OCI-LY1 (cell line): ENCODE measurements at regions not wholly inside any gene's neighbourhood (a gene's known extent, or its start where the extent isn't known, plus 50 kb on each side); places are given as distances from the start of the nearest gene placed in this dataset.

ENCODE experiments used
- H2AFZ ChIP-seq: fragments of 200-600 bp; sonication (generic), shearing (Covaris generic); 2 replicates; pipeline ENCODE4 v1.6.0; 2014; ENCODE audit warnings: antibody characterized with exemption, mild to moderate bottlenecking, low read length
- H3F3A ChIP-seq: fragments of 200-600 bp; sonication (generic), shearing (Covaris generic); 2 replicates; pipeline ENCODE4 v1.6.0; 2014; ENCODE audit warnings: mild to moderate bottlenecking, antibody characterized with exemption, low read length, moderate library complexity; ENCODE audit not compliant: insufficient read depth
- H3K27ac ChIP-seq: fragments of 200-600 bp; sonication (generic); 2 replicates; pipeline ENCODE4 v1.5.1; 2014; ENCODE audit warnings: low read length, mixed run types, mild to moderate bottlenecking, low read depth; ENCODE audit not compliant: poor library complexity, severe bottlenecking
- H3K27me3 ChIP-seq: fragments of 200-600 bp; sonication (generic); 2 replicates; pipeline ENCODE4 v1.6.0; 2014; ENCODE audit warnings: antibody characterized with exemption, mild to moderate bottlenecking, low read length, moderate library complexity; ENCODE audit not compliant: insufficient read depth
- H3K36me3 ChIP-seq: fragments of 200-600 bp; sonication (generic); 2 replicates; pipeline ENCODE4 v1.6.1; 2014; ENCODE audit warnings: mild to moderate bottlenecking, antibody characterized with exemption, low read length, moderate library complexity, mixed read lengths; ENCODE audit not compliant: insufficient read depth
- H3K4me1 ChIP-seq: fragments of 200-600 bp; sonication (generic); 2 replicates; pipeline ENCODE4 v1.5.1; 2014; ENCODE audit warnings: mild to moderate bottlenecking, low read length, moderate library complexity; ENCODE audit not compliant: insufficient read depth, severe bottlenecking
- H3K4me2 ChIP-seq: fragments of 200-600 bp; sonication (generic), shearing (Covaris generic); 2 replicates; pipeline ENCODE4 v1.6.1; 2014; ENCODE audit warnings: low read length
- H3K4me3 ChIP-seq: fragments of 200-600 bp; sonication (generic); 2 replicates; pipeline ENCODE4 v1.5.1; 2014; ENCODE audit warnings: low read length, low read depth, mild to moderate bottlenecking, mixed read lengths; ENCODE audit not compliant: poor library complexity, severe bottlenecking
- H3K79me2 ChIP-seq: fragments of 200-600 bp; shearing (Covaris generic); 2 replicates; pipeline ENCODE4 v1.6.1; 2016; ENCODE audit warnings: mixed run types, low read length, mixed read lengths; ENCODE audit not compliant: insufficient read depth
- H3K9ac ChIP-seq: fragments of 200-600 bp; sonication (generic), shearing (Covaris generic); 2 replicates; pipeline ENCODE4 v1.6.1; 2014; ENCODE audit warnings: mild to moderate bottlenecking, low read length, mixed read lengths
- H3K9me2 ChIP-seq: fragments of 200-600 bp; sonication (generic), shearing (Covaris generic); 2 replicates; pipeline ENCODE4 v1.6.1; 2014; ENCODE audit warnings: low read depth, mild to moderate bottlenecking, low read length, mixed read lengths
- H3K9me3 ChIP-seq: fragments of 200-600 bp; shearing (Covaris generic); 2 replicates; pipeline ENCODE4 v1.6.1; 2014; ENCODE audit warnings: low read length, mixed read lengths
- H4K20me1 ChIP-seq: fragments of 200-600 bp; sonication (generic), shearing (Covaris generic); 2 replicates; pipeline ENCODE4 v1.6.0; 2016; ENCODE audit warnings: mild to moderate bottlenecking, low read length; ENCODE audit not compliant: insufficient read depth
- EZH2 ChIP-seq: fragments of 200-600 bp; sonication (generic), shearing (Covaris generic); IDR thresholded peaks from 2 replicates; pipeline ENCODE4 v1.8.0; 2017; ENCODE audit warnings: borderline replicate concordance, mixed run types, mild to moderate bottlenecking, antibody characterized with exemption, low read length, moderate library complexity, mixed read lengths
- TF ChIP-seq, protein P1 (sequence below): fragments of 200-600 bp; sonication (generic), shearing (Covaris generic); IDR thresholded peaks from 2 replicates; pipeline ENCODE4 v1.5.1; 2017; ENCODE audit warnings: mild to moderate bottlenecking, antibody characterized with exemption, low read length, moderate library complexity, mixed read lengths

DNA sequence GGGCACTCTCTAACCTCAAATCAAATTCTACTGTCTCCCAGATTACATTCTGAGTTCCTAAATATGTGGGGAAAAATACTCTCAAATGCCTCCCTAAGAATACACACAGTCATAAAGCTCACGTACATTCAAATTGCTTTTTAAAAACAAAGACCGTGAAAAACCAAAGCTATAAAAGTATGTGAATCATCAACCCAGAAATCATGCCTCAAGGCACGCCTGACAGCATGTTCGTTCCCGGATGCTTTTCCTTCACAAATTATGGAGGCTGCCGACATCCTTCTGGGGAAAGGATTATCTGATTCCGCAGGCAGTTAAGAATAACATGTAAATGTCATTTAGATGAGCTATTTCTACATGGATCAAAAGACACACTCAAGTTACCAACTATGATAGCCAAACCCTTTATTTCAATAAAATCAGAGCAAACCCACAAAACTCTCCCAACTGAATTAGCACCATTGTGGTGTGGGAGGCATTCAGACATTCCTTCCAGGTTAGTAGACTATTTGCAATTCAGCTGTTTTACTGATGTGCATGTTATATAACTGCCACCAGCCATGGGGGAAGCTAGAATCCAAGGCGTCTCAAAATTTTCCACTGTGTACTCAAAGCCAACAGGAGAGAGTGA is 398.2 kb upstream of the TRIB2 start:
- no peak overlapping the region for H3K4me3 ChIP-seq

DNA sequence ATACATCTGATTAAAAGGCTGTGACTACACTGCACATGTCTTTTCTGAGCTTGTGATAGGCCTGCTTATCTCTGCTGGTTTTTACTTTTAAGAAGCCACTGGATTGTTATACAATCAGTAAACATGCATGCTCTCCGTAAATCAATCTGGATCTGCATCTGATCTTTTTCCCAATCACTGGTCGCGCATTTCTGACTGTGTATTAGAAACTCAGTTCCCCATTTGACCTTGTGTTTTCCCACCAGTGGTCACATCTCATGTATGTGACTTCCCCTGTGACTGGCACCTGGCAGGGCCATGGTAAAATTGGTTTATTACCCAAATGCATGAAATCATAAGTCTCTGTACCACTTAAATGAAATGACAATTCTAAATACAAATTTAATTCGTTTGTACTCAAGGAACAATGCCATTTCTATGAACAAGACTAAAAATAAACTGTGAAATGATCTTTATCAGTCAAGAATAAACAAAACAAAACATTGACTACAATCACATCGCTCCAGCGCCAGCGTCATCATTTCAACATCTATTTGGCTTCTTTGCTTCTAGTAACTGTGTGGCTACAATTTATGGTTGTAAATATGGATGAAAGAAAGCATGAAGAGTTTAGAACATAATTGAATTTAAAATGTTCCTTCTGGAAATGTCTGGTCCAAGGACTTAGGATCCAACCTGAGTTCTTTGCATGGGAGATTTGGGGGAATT is 396.6 kb upstream of the TRIB2 start:
- TF ChIP-seq, protein P1, sequence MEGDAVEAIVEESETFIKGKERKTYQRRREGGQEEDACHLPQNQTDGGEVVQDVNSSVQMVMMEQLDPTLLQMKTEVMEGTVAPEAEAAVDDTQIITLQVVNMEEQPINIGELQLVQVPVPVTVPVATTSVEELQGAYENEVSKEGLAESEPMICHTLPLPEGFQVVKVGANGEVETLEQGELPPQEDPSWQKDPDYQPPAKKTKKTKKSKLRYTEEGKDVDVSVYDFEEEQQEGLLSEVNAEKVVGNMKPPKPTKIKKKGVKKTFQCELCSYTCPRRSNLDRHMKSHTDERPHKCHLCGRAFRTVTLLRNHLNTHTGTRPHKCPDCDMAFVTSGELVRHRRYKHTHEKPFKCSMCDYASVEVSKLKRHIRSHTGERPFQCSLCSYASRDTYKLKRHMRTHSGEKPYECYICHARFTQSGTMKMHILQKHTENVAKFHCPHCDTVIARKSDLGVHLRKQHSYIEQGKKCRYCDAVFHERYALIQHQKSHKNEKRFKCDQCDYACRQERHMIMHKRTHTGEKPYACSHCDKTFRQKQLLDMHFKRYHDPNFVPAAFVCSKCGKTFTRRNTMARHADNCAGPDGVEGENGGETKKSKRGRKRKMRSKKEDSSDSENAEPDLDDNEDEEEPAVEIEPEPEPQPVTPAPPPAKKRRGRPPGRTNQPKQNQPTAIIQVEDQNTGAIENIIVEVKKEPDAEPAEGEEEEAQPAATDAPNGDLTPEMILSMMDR, result no peak
- TF ChIP-seq EZH2, result no peak
- Histone ChIP-seq H3K4me2 (no peak overlapping the region), H3K9me3 (no peaks in the 10 kb centered on the region), H3K27me3 (no peaks in the 10 kb centered on the region), H3K4me1 (peaks cover 13% of the 10 kb centered on the region), H4K20me1 (no peaks in the 10 kb centered on the region), H3K4me3 (no peak overlapping the region), H3K9me2 (no peaks in the 10 kb centered on the region), H3K9ac (no peak overlapping the region), H3K27ac (no peak overlapping the region), H3K79me2 (no peaks in the 10 kb centered on the region), H3K36me3 (no peaks in the 10 kb centered on the region), H2AFZ (no peak overlapping the region), H3F3A (no peaks in the 10 kb centered on the region)

More for the DNA sequence above, 398.2 kb upstream of the TRIB2 start:
- H3F3A ChIP-seq, result no peaks in the 10 kb centered on the region
- no peaks in the 10 kb centered on the region for H3K27me3 ChIP-seq
- no peak overlapping the region for H3K4me2 ChIP-seq
- no peak overlapping the region for H2AFZ ChIP-seq
- no peaks in the 10 kb centered on the region for H3K9me3 ChIP-seq
- no peaks in the 10 kb centered on the region for H3K36me3 ChIP-seq
- no peak overlapping the region for H3K27ac ChIP-seq
- TF ChIP-seq EZH2, result no peak
- TF ChIP-seq, protein P1, result no peak
- H3K9me2 ChIP-seq, result no peaks in the 10 kb centered on the region
- no peaks in the 10 kb centered on the region for H3K79me2 ChIP-seq
- H3K9ac ChIP-seq, result no peak overlapping the region
- H4K20me1 ChIP-seq, result no peaks in the 10 kb centered on the region
- peaks cover 26% of the 10 kb centered on the region for H3K4me1 ChIP-seq

DNA sequence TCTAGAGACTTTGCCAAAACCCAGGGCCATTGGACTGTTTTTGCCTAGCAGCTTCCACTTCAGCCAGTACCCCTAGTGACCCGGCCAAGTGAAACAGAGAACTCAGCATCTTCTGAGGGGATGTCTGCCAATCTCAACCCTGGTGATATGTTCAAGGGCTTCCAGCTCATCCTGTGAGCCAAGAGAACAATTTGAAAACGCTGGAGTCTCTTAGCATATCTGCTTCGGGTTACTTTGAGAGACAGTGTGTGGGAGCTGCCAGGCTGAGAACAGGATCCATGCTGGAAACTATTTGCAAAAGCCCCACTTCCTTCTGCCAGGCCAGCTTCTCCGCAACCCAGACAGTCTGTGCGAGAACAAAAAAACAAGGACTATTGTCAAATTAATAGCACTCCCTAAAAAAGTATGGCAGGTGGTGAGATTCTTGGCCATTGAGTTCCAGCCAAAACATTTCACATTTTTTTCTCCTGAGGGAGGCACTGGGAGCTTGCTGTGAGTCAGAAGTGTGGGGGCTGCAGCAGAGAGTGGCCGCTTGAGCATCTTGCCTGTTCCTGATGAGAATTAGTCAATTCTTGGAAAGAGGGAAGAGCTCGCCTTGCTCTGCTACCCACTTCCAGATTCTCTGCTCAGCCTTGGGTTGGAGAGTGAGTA is 395.6 kb upstream of the TRIB2 start:
- Histone ChIP-seq H3F3A (no peaks in the 10 kb centered on the region), H3K36me3 (no peaks in the 10 kb centered on the region), H3K27me3 (no peaks in the 10 kb centered on the region), H3K4me1 (peaks cover 13% of the 10 kb centered on the region), H3K27ac (no peak overlapping the region), H3K9ac (no peak overlapping the region), H2AFZ (no peak overlapping the region), H3K9me2 (no peaks in the 10 kb centered on the region), H3K9me3 (no peaks in the 10 kb centered on the region), H3K4me3 (no peak overlapping the region), H3K4me2 (no peak overlapping the region), H4K20me1 (no peaks in the 10 kb centered on the region), H3K79me2 (no peaks in the 10 kb centered on the region)
- TF ChIP-seq EZH2, result no peak
- TF ChIP-seq, protein P1, result no peak
